Activated gamma-delta T cell (primary cell): ENCODE measurements at regions not wholly inside any gene's neighbourhood (a gene's known extent, or its start where the extent isn't known, plus 50 kb on each side); places are given as distances from the start of the nearest gene placed in this dataset.
"Not testable (repeated sequence)": the region's sequence is repeated elsewhere in the genome, so short reads cannot be mapped to it uniquely, and the experiment has no call there.

Experiments
- DNase-seq: peaks from one replicate; lab custom pipeline; 2025; lab: John Stamatoyannopoulos, UW

GRCh38 chr4:101670370-101670769 lies 120.2 kb upstream of the BANK1 start:
- DNase-seq = no peak

DNA sequence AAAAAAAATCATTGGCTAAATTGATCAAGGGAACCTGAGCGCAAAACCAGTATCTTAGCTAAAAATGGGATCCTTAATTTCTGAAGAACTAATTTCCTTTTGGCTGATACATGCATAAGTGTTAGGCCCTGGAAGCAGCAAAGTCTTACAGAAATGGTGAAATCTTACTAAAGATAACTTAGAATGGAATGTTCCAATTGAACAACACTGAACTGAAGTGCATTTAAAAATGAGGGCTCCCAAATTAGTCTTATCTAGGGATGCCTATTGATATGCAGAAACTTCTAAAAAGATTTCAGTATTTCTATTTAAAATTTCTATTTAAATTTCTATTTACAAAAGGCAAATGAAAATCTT lies 120.7 kb upstream of the BANK1 start:
- DNase-seq = no peak

DNA sequence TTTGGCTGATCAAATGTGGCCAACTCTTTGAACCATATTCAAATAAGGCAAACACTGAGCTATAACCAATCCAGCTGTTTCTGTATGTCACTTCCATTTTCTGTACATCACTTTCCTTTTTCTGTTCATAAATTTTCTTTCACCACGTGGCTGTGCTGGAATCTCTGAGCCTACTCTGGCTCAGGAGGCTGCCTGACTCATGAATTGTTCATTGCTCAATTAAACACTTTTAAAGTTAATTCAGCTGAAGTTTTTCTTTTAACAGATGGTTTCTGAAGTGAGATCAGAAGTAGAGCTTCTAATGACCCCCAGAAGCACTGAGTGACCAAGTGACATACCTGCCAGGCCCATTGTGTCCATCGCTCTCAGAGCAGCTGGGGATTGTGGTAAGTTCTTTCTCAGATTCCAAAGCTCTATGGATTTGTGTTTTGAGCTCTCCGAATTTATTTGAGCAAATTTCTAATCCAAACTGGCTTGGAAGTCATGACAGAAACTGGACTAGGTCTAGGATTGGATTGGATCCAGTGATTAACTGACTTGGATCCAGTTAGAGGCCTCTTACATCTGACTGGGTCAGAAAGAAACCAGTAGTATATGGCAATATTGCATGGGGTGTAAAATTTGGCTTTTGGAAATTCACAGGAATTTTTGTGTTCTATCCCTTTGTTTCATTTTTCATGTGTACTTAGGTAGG lies 121.2 kb upstream of the BANK1 start:
- DNase-seq = no peak

- no peak for DNase-seq
Measured at GRCh38 chr4:101667348-101667747, 123.2 kb upstream of the BANK1 start.

DNA sequence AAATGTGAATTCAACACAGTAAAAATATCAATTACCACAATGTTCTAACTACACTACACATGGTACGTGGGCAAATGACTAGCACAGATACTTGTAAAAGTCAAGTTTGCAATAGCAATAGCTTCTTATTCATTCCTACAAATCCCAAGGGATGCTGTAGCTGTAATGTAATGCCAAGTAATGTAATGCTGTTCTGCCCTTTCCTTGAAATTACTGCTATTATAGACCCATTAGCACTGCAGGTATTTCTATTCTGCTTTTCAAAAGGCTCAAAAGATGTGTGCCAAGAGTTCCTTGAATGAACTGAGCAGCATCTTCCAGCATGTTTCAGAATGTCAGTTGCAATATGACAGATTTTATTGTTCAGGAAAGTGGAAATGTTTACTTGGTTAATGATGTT lies 129.9 kb upstream of the BANK1 start:
- DNase-seq = no peak

DNA sequence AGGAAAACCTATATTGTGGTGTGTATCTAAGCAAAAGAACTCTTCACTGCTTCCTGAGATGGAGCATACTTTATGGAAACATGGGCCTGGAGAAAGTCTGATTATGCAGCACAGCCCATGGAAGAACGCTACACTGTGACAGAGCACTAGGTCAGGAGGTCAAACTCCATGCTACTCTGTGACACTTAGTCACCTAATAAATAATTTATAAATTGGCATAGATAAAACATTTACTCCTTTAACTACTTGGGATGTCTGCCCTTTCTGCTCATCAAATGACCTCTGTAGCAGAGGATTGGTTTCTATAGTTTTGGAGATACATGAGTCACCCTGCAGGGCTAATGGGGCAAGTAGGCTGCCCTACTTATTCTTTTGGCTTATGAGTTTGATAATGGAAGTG lies 134.7 kb upstream of the BANK1 start:
- no peak for DNase-seq

DNA sequence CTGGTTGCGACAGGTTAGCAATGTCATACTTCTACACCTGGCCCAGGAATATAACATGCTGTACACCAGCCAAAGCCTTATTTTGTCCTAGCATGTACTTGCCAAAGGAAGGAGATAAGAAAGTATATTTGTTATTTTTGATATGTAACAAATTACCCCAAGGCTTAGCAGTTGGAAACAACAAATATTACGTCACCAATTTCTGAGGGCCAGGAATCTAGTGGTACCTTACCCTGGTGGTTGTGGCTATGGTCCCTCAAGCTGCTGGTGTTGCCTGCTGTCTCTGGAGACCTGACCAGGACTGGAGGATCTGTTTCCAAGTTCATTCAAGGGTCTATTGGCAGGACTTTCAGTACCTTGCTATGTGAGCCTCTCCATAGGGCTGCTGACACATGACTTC lies 135.5 kb upstream of the BANK1 start:
- DNase-seq = no peak

GRCh38 chr4:101651778-101652177 lies 138.8 kb upstream of the BANK1 start:
- DNase-seq = no peak

GRCh38 chr4:101649790-101650515 lies 140.6 kb upstream of the BANK1 start:
- DNase-seq = no peak

GRCh38 chr4:101647710-101648034 lies 142.9 kb upstream of the BANK1 start:
- no peak for DNase-seq

- no peak for DNase-seq
Measured at GRCh38 chr4:101644516-101644915, 146.0 kb upstream of the BANK1 start.

DNA sequence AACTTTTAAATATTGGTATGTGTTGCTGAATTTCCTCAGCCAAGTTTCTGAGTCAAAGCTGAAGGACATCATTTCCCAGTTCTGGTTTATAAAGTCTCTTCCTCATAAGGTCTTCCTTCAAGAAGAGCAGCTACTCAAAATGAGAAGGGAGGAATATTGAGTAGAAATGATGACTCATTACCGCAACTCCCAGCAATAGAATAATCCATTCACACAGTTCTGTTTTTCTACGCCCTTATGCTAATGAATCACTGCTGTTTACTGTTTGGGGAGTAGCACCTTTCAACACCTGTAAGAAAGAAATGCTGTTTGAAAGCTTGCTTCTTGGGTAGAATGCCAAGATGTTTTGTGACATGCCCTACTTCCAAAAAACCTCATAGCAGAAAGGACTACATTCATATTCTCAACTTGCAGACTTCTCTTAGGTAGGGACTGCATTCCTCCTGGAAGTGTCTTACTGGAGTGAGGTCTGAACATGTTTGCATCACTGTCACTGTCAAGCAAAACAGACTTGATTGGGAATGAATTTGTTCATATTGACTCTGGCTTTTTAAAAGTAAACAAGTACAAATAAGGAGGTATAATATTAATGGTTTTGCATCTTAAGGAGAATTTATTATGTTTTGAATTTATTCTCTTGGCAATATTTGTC lies 147.2 kb upstream of the BANK1 start:
- DNase-seq = no peak

DNA sequence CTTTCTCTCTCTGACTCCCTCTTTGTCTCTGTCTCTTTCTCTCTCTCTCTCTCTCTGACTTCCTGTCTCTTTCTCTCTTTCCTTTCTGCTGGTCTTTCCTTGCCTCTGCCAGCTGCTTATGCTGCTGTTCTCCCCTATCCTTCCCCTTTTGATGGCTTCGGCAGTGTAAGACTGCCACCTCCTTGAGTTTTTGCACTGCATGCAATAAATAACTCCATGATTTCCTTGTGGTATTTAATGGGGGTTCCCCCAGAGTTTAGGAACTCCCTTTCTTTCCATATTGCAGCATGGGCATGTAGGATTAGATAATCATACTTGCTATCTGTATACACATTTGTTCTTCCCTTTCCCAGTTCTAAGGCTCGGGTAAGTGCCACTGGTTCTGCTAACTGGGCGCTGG lies 157.8 kb upstream of the BANK1 start:
- DNase-seq = not testable (repeated sequence)

- DNase-seq = no peak
Measured at GRCh38 chr4:101630319-101630986, 160.1 kb upstream of the BANK1 start.

- no peak for DNase-seq
Measured at GRCh38 chr4:101621120-101621519, 169.4 kb upstream of the BANK1 start.

DNA sequence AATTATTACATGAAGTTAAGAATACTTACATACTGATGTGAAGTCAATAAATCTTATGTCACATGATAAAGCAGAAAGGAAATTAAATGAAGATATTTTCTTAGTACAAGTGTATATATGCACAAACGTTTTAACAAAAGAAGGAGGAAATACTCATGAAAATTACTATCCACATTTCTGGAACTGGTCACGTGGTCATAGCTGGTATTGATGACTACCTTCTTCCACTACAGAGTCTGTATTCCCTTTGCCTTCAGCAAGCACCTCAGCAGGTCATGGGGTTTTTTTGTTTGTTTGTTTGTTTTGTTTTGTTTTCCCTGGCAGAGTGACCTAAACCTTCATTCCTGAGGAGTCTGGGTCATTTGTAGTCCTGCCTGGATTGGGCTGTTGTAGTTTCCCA lies 174.9 kb upstream of the BANK1 start:
- DNase-seq = no peak

- not testable (repeated sequence) for DNase-seq
Measured at GRCh38 chr4:101606989-101607388, 183.5 kb upstream of the BANK1 start.

DNA sequence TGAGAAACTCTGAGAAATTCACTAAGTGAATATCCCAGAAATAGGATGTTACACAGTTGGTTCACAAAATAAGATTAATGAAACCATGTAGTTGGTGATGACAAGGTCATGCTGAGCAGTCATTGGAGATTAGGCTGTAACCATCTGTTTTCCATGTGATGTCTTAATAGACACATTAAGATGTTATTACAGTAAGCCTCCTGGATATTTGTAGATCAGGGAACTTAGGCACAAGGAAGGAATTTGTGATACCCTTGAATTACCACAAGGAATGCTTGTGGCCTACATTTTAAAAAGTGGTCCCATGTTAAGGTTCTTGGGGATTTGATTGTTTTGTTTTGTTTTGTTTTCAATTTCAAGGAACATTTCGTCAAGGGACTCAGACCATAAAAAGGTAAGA lies 185.6 kb upstream of the BANK1 start:
- DNase-seq = no peak

GRCh38 chr4:101600287-101600686 lies 190.2 kb upstream of the BANK1 start:
- DNase-seq = no peak

DNA sequence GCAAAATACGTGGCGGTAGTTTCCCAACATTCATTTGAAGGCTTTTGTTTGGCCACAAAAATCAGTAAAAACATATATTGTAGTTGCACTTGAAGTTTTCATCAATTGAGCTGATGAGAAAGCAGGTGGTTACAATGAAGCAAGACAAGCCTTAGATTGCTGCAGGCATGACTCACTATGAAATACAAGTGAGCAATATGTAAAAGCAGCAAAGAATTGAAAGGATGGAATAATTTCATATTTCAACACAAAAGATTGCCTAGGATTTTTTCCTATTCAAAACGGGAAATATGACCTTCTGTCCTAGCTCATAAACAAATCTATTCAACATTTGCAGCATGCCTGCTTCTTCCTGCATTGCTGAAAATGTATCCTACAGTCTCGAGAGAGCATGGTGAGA lies 190.9 kb upstream of the BANK1 start:
- DNase-seq = no peak

- no peak for DNase-seq
Measured at GRCh38 chr4:101596781-101597552, 193.6 kb upstream of the BANK1 start.

GRCh38 chr4:101594588-101594987 lies 195.9 kb upstream of the BANK1 start:
- DNase-seq = no peak
